ENCODE measurements at regions not wholly inside any gene's neighbourhood (a gene's known extent, or its start where the extent isn't known, plus 50 kb on each side); places are given as distances from the start of the nearest gene placed in this dataset.

DNA sequence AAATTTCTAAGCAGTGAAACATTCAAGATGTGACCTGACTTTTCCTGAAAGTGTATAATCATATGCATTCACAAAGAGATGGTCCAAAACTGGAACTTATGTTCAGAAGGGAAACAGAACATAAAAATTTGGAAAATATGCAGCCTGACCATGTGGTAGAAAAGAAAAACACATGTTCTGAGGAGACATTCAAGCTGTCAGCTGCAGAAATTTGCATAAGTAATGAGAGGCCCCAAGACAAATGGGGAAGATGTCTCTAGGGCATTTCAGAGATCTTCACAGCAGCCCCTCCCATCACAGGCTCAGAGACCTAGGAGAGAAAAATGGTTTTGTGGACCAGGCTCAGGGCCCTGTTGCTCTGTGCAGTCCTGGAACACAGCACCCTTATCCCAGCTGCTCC is 123.8 kb downstream of the RPIA start:
- TF ChIP-seq POLR2A (IDR thresholded peaks at IDR 0.05; ENCODE audit: low read depth) (no peak), POLR2AphosphoS5 (IDR thresholded peaks at IDR 0.05) (no peak)
- TF ChIP-seq, protein P1, sequence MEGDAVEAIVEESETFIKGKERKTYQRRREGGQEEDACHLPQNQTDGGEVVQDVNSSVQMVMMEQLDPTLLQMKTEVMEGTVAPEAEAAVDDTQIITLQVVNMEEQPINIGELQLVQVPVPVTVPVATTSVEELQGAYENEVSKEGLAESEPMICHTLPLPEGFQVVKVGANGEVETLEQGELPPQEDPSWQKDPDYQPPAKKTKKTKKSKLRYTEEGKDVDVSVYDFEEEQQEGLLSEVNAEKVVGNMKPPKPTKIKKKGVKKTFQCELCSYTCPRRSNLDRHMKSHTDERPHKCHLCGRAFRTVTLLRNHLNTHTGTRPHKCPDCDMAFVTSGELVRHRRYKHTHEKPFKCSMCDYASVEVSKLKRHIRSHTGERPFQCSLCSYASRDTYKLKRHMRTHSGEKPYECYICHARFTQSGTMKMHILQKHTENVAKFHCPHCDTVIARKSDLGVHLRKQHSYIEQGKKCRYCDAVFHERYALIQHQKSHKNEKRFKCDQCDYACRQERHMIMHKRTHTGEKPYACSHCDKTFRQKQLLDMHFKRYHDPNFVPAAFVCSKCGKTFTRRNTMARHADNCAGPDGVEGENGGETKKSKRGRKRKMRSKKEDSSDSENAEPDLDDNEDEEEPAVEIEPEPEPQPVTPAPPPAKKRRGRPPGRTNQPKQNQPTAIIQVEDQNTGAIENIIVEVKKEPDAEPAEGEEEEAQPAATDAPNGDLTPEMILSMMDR (IDR thresholded peaks at IDR 0.05): no peak
